ENCODE measurements at regions not wholly inside any gene's neighbourhood (a gene's known extent, or its start where the extent isn't known, plus 50 kb on each side); places are given as distances from the start of the nearest gene placed in this dataset.
"Not testable (repeated sequence)": the region's sequence is repeated elsewhere in the genome, so short reads cannot be mapped to it uniquely, and the experiment has no call there.

GRCh38 chr5:1959725-1960581, 77.2 kb upstream of the IRX4 start:
- no peak for DNase-seq (ENCODE audit: low read depth in 2 of 2)

GRCh38 chr5:1959231-1959630, 76.5 kb upstream of the IRX4 start:
- no peak for DNase-seq (ENCODE audit: low read depth in 2 of 2)

- no peak for DNase-seq (ENCODE audit: low read depth in 2 of 2)
Measured at GRCh38 chr5:1958211-1959010, 75.7 kb upstream of the IRX4 start.

- DNase-seq (ENCODE audit: low read depth in 2 of 2): no peak
Measured at GRCh38 chr5:1955586-1955985, 72.9 kb upstream of the IRX4 start.

GRCh38 chr5:1953710-1954109, 71.0 kb upstream of the IRX4 start:
- not testable (repeated sequence) for DNase-seq (ENCODE audit: low read depth in 2 of 2)

- no peak for DNase-seq (ENCODE audit: low read depth in 2 of 2)
Measured at GRCh38 chr5:1952444-1953099, 69.8 kb upstream of the IRX4 start.

GRCh38 chr5:1952021-1952420, 69.3 kb upstream of the IRX4 start:
- DNase-seq (ENCODE audit: low read depth in 2 of 2): no peak

GRCh38 chr5:1951165-1951816, 68.6 kb upstream of the IRX4 start:
- no peak for DNase-seq (ENCODE audit: low read depth in 2 of 2)

GRCh38 chr5:1950708-1951103, 68.0 kb upstream of the IRX4 start:
- DNase-seq (ENCODE audit: low read depth in 2 of 2): no peak

- no peak for DNase-seq (ENCODE audit: low read depth in 2 of 2)
Measured at GRCh38 chr5:1950096-1950707, 67.5 kb upstream of the IRX4 start.

- DNase-seq (ENCODE audit: low read depth in 2 of 2): no peak
Measured at GRCh38 chr5:1949253-1949652, 66.5 kb upstream of the IRX4 start.

- DNase-seq (ENCODE audit: low read depth in 2 of 2): no peak
Measured at GRCh38 chr5:1948663-1949191, 66.0 kb upstream of the IRX4 start.

GRCh38 chr5:1948111-1948510, 65.4 kb upstream of the IRX4 start:
- DNase-seq (ENCODE audit: low read depth in 2 of 2): no peak

GRCh38 chr5:1946776-1947175, 64.1 kb upstream of the IRX4 start:
- DNase-seq (ENCODE audit: low read depth in 2 of 2): no peak

GRCh38 chr5:1946122-1946677, 63.5 kb upstream of the IRX4 start:
- DNase-seq (ENCODE audit: low read depth in 2 of 2): no peak

GRCh38 chr5:1945606-1946005, 62.9 kb upstream of the IRX4 start:
- DNase-seq (ENCODE audit: low read depth in 2 of 2): no peak

GRCh38 chr5:1944408-1944807, 61.7 kb upstream of the IRX4 start:
- no peak for DNase-seq (ENCODE audit: low read depth in 2 of 2)

GRCh38 chr5:1943481-1943880, 60.8 kb upstream of the IRX4 start:
- DNase-seq (ENCODE audit: low read depth in 2 of 2): no peak

GRCh38 chr5:1942630-1943029, 59.9 kb upstream of the IRX4 start:
- no peak for DNase-seq (ENCODE audit: low read depth in 2 of 2)

- DNase-seq (ENCODE audit: low read depth in 2 of 2): no peak
Measured at GRCh38 chr5:1942158-1942557, 59.4 kb upstream of the IRX4 start.

GRCh38 chr5:1939256-1939655, 56.5 kb upstream of the IRX4 start:
- no peak for DNase-seq (ENCODE audit: low read depth in 2 of 2)
